Ishikawa (cell line): ENCODE measurements at regions not wholly inside any gene's neighbourhood (a gene's known extent, or its start where the extent isn't known, plus 50 kb on each side); places are given as distances from the start of the nearest gene placed in this dataset.

Experiments used
- CEBPB ChIP-seq: IDR thresholded peaks from 2 replicates; pipeline ENCODE4 v1.6.1; 2012
- CREB1 ChIP-seq: IDR thresholded peaks from 2 replicates; pipeline ENCODE4 v1.6.1; 2012; ENCODE audit warnings: low read depth
- EGR1 ChIP-seq: IDR thresholded peaks from 2 replicates; pipeline ENCODE4 v1.6.1; 2012
- EP300 ChIP-seq: IDR thresholded peaks from 2 replicates; pipeline ENCODE4 v1.6.1; 2012; ENCODE audit warnings: borderline replicate concordance
- FOXM1 ChIP-seq: IDR thresholded peaks from 2 replicates; pipeline ENCODE4 v1.6.1; 2012; ENCODE audit warnings: low read depth, borderline replicate concordance
- MAX ChIP-seq: IDR thresholded peaks from 2 replicates; pipeline ENCODE4 v1.6.1; 2012
- NFIC ChIP-seq: IDR thresholded peaks from 2 replicates; pipeline ENCODE4 v1.6.1; 2012
- RAD21 ChIP-seq: IDR thresholded peaks from 2 replicates; pipeline ENCODE4 v1.6.1; 2012; ENCODE audit warnings: low read depth
- REST ChIP-seq: IDR thresholded peaks from 2 replicates; pipeline ENCODE4 v1.6.1; 2012; ENCODE audit warnings: low read depth, mild to moderate bottlenecking
- TAF1 ChIP-seq: IDR thresholded peaks from 2 replicates; pipeline ENCODE4 v1.6.1; 2012; ENCODE audit warnings: low read depth, mild to moderate bottlenecking
- TCF12 ChIP-seq: IDR thresholded peaks from 2 replicates; pipeline ENCODE4 v1.6.1; 2012; ENCODE audit warnings: low read depth
- TEAD4 ChIP-seq: IDR thresholded peaks from 2 replicates; pipeline ENCODE4 v1.6.1; 2012
- USF1 ChIP-seq: IDR thresholded peaks from 2 replicates; pipeline ENCODE4 v1.6.1; 2012
- YY1 ChIP-seq: IDR thresholded peaks from 2 replicates; pipeline ENCODE4 v1.6.1; 2012; ENCODE audit warnings: low read depth
- ZBTB7A ChIP-seq: IDR thresholded peaks from 2 replicates; pipeline ENCODE4 v1.6.1; 2012; ENCODE audit warnings: low read depth

DNA sequence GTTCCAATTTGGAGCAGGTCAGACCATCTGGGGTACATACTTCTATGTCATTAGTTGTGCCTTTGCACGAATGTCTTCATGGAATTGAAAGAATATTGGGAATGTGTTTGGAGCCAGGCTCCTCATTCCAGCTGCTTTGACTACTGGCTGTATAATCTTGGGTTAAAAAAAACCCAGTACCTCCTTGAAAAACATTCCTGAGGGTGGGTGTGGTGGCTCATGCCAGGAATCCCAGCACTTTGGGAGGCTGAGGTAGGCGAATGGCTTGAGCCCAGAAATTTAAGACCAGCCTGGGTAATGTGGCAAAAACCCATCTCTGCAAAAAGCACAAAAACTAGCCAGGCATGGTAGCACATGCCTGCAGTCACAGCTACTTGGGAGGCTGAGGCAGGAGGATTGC is 125.6 kb downstream of the TTC8 start:
- TF ChIP-seq TAF1 (no peak), CEBPB (no peak), USF1 (no peak)

- no peak for TF ChIP-seq RAD21
- no peak for TF ChIP-seq ZBTB7A
- no peak for TF ChIP-seq TAF1
- no peak for TF ChIP-seq TCF12
- no peak for TF ChIP-seq CEBPB
Measured at GRCh38 chr14:88951370-88951769, 126.9 kb downstream of the TTC8 start.

- TF ChIP-seq MAX (no peak), USF1 (no peak), REST (no peak), TCF12 (no peak), RAD21 (no peak), ZBTB7A (no peak), FOXM1 (no peak)
Measured at GRCh38 chr14:88952901-88953300, 128.4 kb downstream of the TTC8 start.

DNA sequence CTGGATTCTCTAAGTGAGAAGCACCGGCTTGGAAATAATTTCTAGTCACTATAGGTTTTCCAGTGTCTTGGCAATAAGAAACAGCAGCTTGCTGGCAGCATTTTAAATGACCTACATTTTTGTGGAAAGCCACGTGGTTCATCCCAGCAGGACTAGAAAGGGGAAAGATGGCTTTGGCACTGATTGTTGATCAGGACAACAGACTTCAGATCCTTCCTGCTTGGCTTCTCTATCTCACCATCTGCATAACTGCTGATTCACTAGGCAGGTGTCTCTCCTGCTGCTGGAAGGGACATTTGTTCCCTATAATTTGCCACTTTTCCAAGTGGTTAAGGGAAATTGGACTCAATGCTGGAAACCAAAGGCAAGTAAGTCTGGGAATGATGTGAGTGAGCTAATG is 131.0 kb downstream of the TTC8 start:
- TF ChIP-seq EGR1 (no peak), RAD21 (no peak), YY1 (no peak), FOXM1 (no peak), TCF12 (no peak), CEBPB (no peak), TEAD4 (no peak), USF1 (no peak), ZBTB7A (no peak), CREB1 (no peak), MAX (no peak), TAF1 (no peak), REST (no peak), NFIC (no peak), EP300 (no peak)

DNA sequence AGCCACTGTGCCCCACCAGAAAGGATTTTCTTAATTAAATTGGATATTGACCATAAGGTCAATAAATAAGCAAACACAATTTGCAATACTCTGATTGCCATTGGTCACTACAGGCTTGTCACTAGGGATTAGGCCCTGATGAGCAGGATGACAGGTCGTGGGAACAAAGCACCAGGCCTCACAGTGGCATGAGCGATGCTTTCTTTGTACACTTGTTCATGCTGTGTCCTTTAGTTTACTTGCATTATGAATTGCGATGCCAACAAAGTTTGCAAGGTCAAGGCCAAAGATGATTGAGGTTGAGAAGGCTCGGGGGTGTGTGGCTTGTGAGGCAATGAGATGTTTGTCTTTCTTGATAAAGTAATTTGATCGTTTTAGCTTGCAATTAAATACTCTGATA is 136.0 kb downstream of the TTC8 start:
- TF ChIP-seq CREB1: no peak
- no peak for TF ChIP-seq FOXM1
- no peak for TF ChIP-seq TCF12
- TF ChIP-seq CEBPB: no peak
- no peak for TF ChIP-seq EP300
- no peak for TF ChIP-seq TAF1
- no peak for TF ChIP-seq ZBTB7A
- no peak for TF ChIP-seq REST
- no peak for TF ChIP-seq USF1
- no peak for TF ChIP-seq YY1
- TF ChIP-seq EGR1: no peak
- no peak for TF ChIP-seq MAX
- TF ChIP-seq TEAD4: no peak
- no peak for TF ChIP-seq NFIC
- TF ChIP-seq RAD21: no peak
